Endothelial cell of umbilical vein (primary cell): ENCODE measurements at regions not wholly inside any gene's neighbourhood (a gene's known extent, or its start where the extent isn't known, plus 50 kb on each side); places are given as distances from the start of the nearest gene placed in this dataset.

Experiments
- BruUV-seq: library from RNA; stranded (reverse); fragments of 400-500 nt; replicated peaks from 2 replicates; lab custom pipeline; 2021; lab: Mats Ljungman, UMichigan
- CTCF ChIA-PET: fragments of 300-600, 350-600 bp; sonication (Branson Sonifier 250); formaldehyde crosslinking; loops from one replicate; lab custom pipeline; 2021; ENCODE audit warnings: antibody characterized with exemption, inconsistent platforms; lab: Charles Lee
- POLR2A ChIA-PET: fragments of 300-600, 350-600 bp; sonication (Branson Sonifier 250); formaldehyde crosslinking; loops from one replicate; lab custom pipeline; 2021; ENCODE audit warnings: antibody characterized with exemption, inconsistent platforms; lab: Charles Lee
- DNase-seq: peaks from one replicate; pipeline ENCODE4 v3.0.0-alpha.2; 2011; ENCODE audit warnings: low read depth, low spot score
- FAIRE-seq: peaks from 2 replicates; lab custom pipeline; 2011; peaks lifted over from hg19 to GRCh38; lab: Jason Lieb, UNC
- H2AFZ ChIP-seq: 2 replicates; pipeline ENCODE4 v1.6.0; 2012; ENCODE audit warnings: low read depth, low read length, control low read depth, inconsistent platforms
- H3K27ac ChIP-seq: 2 replicates; pipeline ENCODE4 v1.5.1; 2011; ENCODE audit warnings: low read depth, mild to moderate bottlenecking, control low read depth, low read length, moderate library complexity; ENCODE audit not compliant: insufficient read depth
- H3K27me3 ChIP-seq, 2 experiments: 2 replicates each; pipeline versions ENCODE4 v1.6.0 to v1.6.1; 2011; ENCODE audit warnings: low read length in 2 of 2, mixed read lengths in 1 of 2; ENCODE audit not compliant: control insufficient read depth in 2 of 2, insufficient read depth in 2 of 2
- H3K36me3 ChIP-seq, 2 experiments: 2 replicates in 1 of 2; 3 replicates in 1 of 2; pipeline ENCODE4 v1.5.1; 2011; ENCODE audit warnings: low read length in 2 of 2, mild to moderate bottlenecking in 1 of 2, moderate library complexity in 1 of 2; ENCODE audit not compliant: control insufficient read depth in 2 of 2, insufficient read depth in 2 of 2; ENCODE audit errors: extremely low read depth in 1 of 2
- H3K4me1 ChIP-seq: 3 replicates; pipeline ENCODE4 v1.5.1; 2011; ENCODE audit warnings: mild to moderate bottlenecking, low read length; ENCODE audit not compliant: control insufficient read depth, insufficient read depth; ENCODE audit errors: extremely low read depth
- H3K4me2 ChIP-seq: 2 replicates; pipeline ENCODE4 v1.6.1; 2011; ENCODE audit warnings: low read length, control low read depth, mixed read lengths; ENCODE audit not compliant: insufficient read depth
- H3K4me3 ChIP-seq, 3 experiments: fragments of 200-600 bp in 1 of 3; sonication (generic), shearing (Covaris generic) in 1 of 3; replicated peaks in 1 of 3; 2 replicates each; pipeline ENCODE4 v1.5.1; 2011 to 2016; ENCODE audit warnings: control low read depth in 3 of 3, low read length in 3 of 3, mild to moderate bottlenecking in 2 of 3, inconsistent platforms in 1 of 3, low read depth in 1 of 3, moderate library complexity in 1 of 3; ENCODE audit not compliant: insufficient read depth in 1 of 3
- H3K79me2 ChIP-seq: 2 replicates; pipeline ENCODE4 v1.6.0; 2012; ENCODE audit warnings: low read length, inconsistent platforms; ENCODE audit not compliant: control insufficient read depth, insufficient read depth
- H3K9ac ChIP-seq: replicated peaks from 2 replicates; pipeline ENCODE3; 2011; ENCODE audit warnings: low read length, control low read depth; ENCODE audit not compliant: insufficient read depth; ENCODE audit errors: extremely low read depth
- H3K9me1 ChIP-seq: replicated peaks from 3 replicates; pipeline ENCODE4 v1.6.0; 2011; ENCODE audit warnings: mild to moderate bottlenecking, low read length; ENCODE audit not compliant: control insufficient read depth, insufficient read depth; ENCODE audit errors: extremely low read depth
- H3K9me3 ChIP-seq: replicated peaks from 2 replicates; pipeline ENCODE4 v1.5.1; 2012; ENCODE audit warnings: low read length, inconsistent platforms; ENCODE audit not compliant: control insufficient read depth, insufficient read depth
- H4K20me1 ChIP-seq: replicated peaks from 2 replicates; pipeline ENCODE3; 2011; ENCODE audit warnings: mild to moderate bottlenecking, low read length; ENCODE audit not compliant: control insufficient read depth, insufficient read depth; ENCODE audit errors: extremely low read depth
- EZH2 ChIP-seq: IDR thresholded peaks from 2 replicates; pipeline ENCODE4 v1.6.1; 2012; ENCODE audit warnings: borderline replicate concordance, low read depth, mild to moderate bottlenecking, moderate library complexity, low read length, inconsistent platforms; ENCODE audit not compliant: severe bottlenecking
- FOS ChIP-seq: IDR thresholded peaks from 2 replicates; pipeline ENCODE4 v1.6.1; 2011; ENCODE audit warnings: mild to moderate bottlenecking, low read length, moderate library complexity, borderline replicate concordance; ENCODE audit not compliant: insufficient read depth
- GATA2 ChIP-seq: IDR thresholded peaks from 2 replicates; pipeline ENCODE4 v1.7.0; 2011; ENCODE audit warnings: low read depth, mild to moderate bottlenecking, moderate library complexity, mixed read lengths, low read length; ENCODE audit not compliant: insufficient read length, insufficient read depth
- JUN ChIP-seq: IDR thresholded peaks from 2 replicates; pipeline ENCODE4 v1.6.1; 2011; ENCODE audit warnings: borderline replicate concordance, low read depth; ENCODE audit not compliant: insufficient read length, insufficient read depth
- MYC ChIP-seq: IDR thresholded peaks from one replicate; pipeline ENCODE4 v1.6.1; 2011; ENCODE audit warnings: mild to moderate bottlenecking, low read depth, low read length
- POLR2A ChIP-seq: IDR thresholded peaks from 2 replicates; pipeline ENCODE4 v1.6.1; 2012; ENCODE audit warnings: low read depth, mild to moderate bottlenecking, control low read depth, low read length
- POLR2AphosphoS5 ChIP-seq: IDR thresholded peaks from 2 replicates; pipeline ENCODE4 v1.6.1; 2012; ENCODE audit warnings: low read depth, mild to moderate bottlenecking, control low read depth, low read length, moderate library complexity; ENCODE audit not compliant: insufficient read depth
- dilution Hi-C: fragments of 300-500 bp; cut with MboI; formaldehyde crosslinking; loops from one replicate; pipeline ENCODE4 v1.15.0; 2019; ENCODE audit warnings: low sequenced_read_pairs; ENCODE audit not compliant: extremely low pct_ligation_motif_present
- intact Hi-C: fragments of 100-400 bp; cut with micrococcal nuclease; formaldehyde crosslinking; loops from one replicate; pipeline ENCODE4 v1.10.0; 2022
- TF ChIP-seq, protein P1 (sequence below): IDR thresholded peaks from 2 replicates; pipeline ENCODE4 v1.6.1; 2011; ENCODE audit not compliant: insufficient read depth, insufficient read length
- TF ChIP-seq, protein P2 (sequence below), 2 donors: IDR thresholded peaks; 1 replicate in 1 of 2; 2 replicates in 1 of 2; pipeline ENCODE4 v1.5.1; 2011; ENCODE audit warnings: low read length in 2 of 2, mild to moderate bottlenecking in 2 of 2, moderate library complexity in 2 of 2, control low read depth in 1 of 2, inconsistent platforms in 1 of 2, low read depth in 1 of 2; ENCODE audit not compliant: insufficient read depth in 1 of 2; ENCODE audit errors: extremely low read depth in 1 of 2

DNA sequence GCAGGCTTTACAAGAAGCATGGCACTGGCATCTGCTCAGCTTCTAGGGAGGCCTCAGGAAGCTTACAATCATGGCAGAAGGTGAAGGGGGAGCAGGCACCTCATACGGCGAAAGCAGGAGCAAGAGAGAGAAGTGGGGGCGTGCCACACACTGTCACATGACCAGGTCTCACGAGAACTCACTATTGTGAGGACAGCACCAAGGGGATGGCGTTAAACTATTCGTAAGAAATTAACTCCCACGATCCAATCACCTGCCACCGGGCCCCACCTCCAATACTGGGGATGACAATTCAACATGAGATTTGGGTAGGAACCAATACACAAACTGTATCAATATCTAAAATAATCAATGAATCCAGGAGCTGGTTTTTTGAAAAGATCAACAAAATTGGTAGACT is 156.0 kb upstream of the DPP10 start:
- CTCF ChIA-PET = no interaction called here
- TF ChIP-seq, protein P1, sequence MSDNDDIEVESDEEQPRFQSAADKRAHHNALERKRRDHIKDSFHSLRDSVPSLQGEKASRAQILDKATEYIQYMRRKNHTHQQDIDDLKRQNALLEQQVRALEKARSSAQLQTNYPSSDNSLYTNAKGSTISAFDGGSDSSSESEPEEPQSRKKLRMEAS = no peak
- no peak for TF ChIP-seq FOS
- TF ChIP-seq MYC = no peak
- TF ChIP-seq, protein P2, sequence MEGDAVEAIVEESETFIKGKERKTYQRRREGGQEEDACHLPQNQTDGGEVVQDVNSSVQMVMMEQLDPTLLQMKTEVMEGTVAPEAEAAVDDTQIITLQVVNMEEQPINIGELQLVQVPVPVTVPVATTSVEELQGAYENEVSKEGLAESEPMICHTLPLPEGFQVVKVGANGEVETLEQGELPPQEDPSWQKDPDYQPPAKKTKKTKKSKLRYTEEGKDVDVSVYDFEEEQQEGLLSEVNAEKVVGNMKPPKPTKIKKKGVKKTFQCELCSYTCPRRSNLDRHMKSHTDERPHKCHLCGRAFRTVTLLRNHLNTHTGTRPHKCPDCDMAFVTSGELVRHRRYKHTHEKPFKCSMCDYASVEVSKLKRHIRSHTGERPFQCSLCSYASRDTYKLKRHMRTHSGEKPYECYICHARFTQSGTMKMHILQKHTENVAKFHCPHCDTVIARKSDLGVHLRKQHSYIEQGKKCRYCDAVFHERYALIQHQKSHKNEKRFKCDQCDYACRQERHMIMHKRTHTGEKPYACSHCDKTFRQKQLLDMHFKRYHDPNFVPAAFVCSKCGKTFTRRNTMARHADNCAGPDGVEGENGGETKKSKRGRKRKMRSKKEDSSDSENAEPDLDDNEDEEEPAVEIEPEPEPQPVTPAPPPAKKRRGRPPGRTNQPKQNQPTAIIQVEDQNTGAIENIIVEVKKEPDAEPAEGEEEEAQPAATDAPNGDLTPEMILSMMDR (IDR thresholded peaks at IDR 0.05; ENCODE audit: extremely low read depth in 1 of 2, insufficient read depth in 1 of 2, low read depth in 1 of 2, low read length in 2 of 2) = no peak
- TF ChIP-seq GATA2 = no peak
- TF ChIP-seq EZH2 = no peak
- no peak for TF ChIP-seq JUN
- no peak for TF ChIP-seq POLR2A
- TF ChIP-seq POLR2AphosphoS5 = no peak
- DNase-seq = no peak
- Histone ChIP-seq H3K27me3 (no peaks in the 10 kb centered on the region), H4K20me1 (no peaks in the 10 kb centered on the region), H2AFZ (no peak overlapping the region), H3K36me3 (no peaks in the 10 kb centered on the region), H3K9me1 (no peaks in the 10 kb centered on the region), H3K79me2 (no peaks in the 10 kb centered on the region), H3K9ac (no peak overlapping the region), H3K9me3 (peaks cover 2% of the 10 kb centered on the region), H3K4me3 (no peak overlapping the region), H3K27ac (no peak overlapping the region), H3K4me1 (no peaks in the 10 kb centered on the region), H3K4me2 (no peak overlapping the region)
- dilution Hi-C loops (no loop called here), intact Hi-C loops (no loop called here)
- no peak for FAIRE-seq
- POLR2A ChIA-PET = no interaction called here
- BruUV-seq = no TSS peak
